ENCODE measurements at regions not wholly inside any gene's neighbourhood (a gene's known extent, or its start where the extent isn't known, plus 50 kb on each side); places are given as distances from the start of the nearest gene placed in this dataset.

GRCh38 chr9:20284601-20285289 lies 337.6 kb downstream of the MLLT3 start:
- TF ChIP-seq CTCF (conservative IDR thresholded peaks at IDR 0.05) (no peak), ZFX (IDR thresholded peaks at IDR 0.05) (no peak)

All from C4-2B (cell line).